SH-SY5Y (cell line): ENCODE measurements at regions not wholly inside any gene's neighbourhood (a gene's known extent, or its start where the extent isn't known, plus 50 kb on each side); places are given as distances from the start of the nearest gene placed in this dataset.

Source experiments
- GATA2 ChIP-seq: IDR thresholded peaks from 2 replicates; pipeline ENCODE4 v1.6.1; 2011; ENCODE audit warnings: mild to moderate bottlenecking, low read depth, low read length
- GATA3 ChIP-seq: IDR thresholded peaks from 2 replicates; pipeline ENCODE4 v1.6.1; 2011; ENCODE audit warnings: low read depth, mild to moderate bottlenecking, low read length, moderate library complexity

DNA sequence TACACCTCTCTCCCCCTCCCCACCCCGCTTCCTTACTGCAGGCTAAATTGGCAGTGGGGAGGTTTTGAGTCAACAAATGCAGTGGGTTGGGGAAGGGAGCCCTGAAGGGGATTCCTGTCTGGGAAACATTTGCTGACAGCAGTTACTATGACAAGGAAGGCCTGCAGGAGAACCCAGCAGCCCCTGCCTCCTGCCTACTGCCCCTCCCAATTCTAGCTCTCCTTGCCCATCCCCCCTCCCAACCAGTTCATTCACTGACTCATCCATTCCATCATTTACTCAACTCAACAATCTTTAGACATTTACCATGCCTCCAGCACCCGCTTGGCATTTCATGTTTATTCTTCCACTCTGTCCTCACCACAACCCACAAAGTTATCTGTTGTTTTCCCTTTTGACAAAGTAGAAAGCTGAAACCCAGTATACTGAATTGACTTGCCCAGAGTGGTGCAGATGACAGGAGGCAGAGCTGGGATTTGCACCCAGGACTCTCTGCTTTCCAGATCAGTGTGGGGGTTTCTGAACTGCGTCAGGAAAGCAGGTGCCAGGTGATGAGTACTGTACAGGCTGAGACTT, 75.0 kb downstream of the MAGEF1 start:
- TF ChIP-seq GATA3 = no peak
- no peak for TF ChIP-seq GATA2
